ENCODE measurements at regions not wholly inside any gene's neighbourhood (a gene's known extent, or its start where the extent isn't known, plus 50 kb on each side); places are given as distances from the start of the nearest gene placed in this dataset.

- H3F3A ChIP-seq (ENCODE audit: control insufficient read depth, insufficient read depth): no peaks in the 10 kb centered on the region
- H3K4me3 ChIP-seq (ENCODE audit: low read length): no peak overlapping the region
- no peak overlapping the region for H3K27ac ChIP-seq (ENCODE audit: low read depth, low read length)
- H3K36me3 ChIP-seq (ENCODE audit: control insufficient read depth, low read length): no peaks in the 10 kb centered on the region
- no peak for TF ChIP-seq EZH2phosphoT487 (IDR thresholded peaks at IDR 0.05; ENCODE audit: borderline replicate concordance, low read length)
- TF ChIP-seq CTCF (IDR thresholded peaks at IDR 0.05; ENCODE audit: low read depth, low read length, poor library complexity, severe bottlenecking): no peak
- no peaks in the 10 kb centered on the region for H3K4me1 ChIP-seq (ENCODE audit: control insufficient read depth, low read length)
- no peaks in the 10 kb centered on the region for H3K9me3 ChIP-seq (ENCODE audit: control insufficient read depth, insufficient read depth, low read length)
- no peak overlapping the region for H3K4me2 ChIP-seq (ENCODE audit: low read length)
- H4K20me1 ChIP-seq (ENCODE audit: control insufficient read depth, insufficient read depth, low read depth, low read length): no peaks in the 10 kb centered on the region
- H3K9me2 ChIP-seq (replicated peaks; ENCODE audit: control insufficient read depth, low read length): no peaks in the 10 kb centered on the region
- H3K27me3 ChIP-seq (ENCODE audit: control insufficient read depth, low read length): no peaks in the 10 kb centered on the region
- H3K79me2 ChIP-seq (ENCODE audit: control insufficient read depth, low read length): no peaks in the 10 kb centered on the region
Observed at GRCh38 chr20:48567145-48567544, 260.7 kb downstream of the PREX1 start.

- no peak overlapping the region for H3K4me2 ChIP-seq (ENCODE audit: low read length)
- H3K9me2 ChIP-seq (replicated peaks; ENCODE audit: control insufficient read depth, low read length): no peaks in the 10 kb centered on the region
- TF ChIP-seq CTCF (IDR thresholded peaks at IDR 0.05; ENCODE audit: low read depth, low read length, poor library complexity, severe bottlenecking): no peak
- TF ChIP-seq EZH2phosphoT487 (IDR thresholded peaks at IDR 0.05; ENCODE audit: borderline replicate concordance, low read length): no peak
- H3K27me3 ChIP-seq (ENCODE audit: control insufficient read depth, low read length): no peaks in the 10 kb centered on the region
- H3F3A ChIP-seq (ENCODE audit: control insufficient read depth, insufficient read depth): no peaks in the 10 kb centered on the region
- H3K4me1 ChIP-seq (ENCODE audit: control insufficient read depth, low read length): no peaks in the 10 kb centered on the region
- no peaks in the 10 kb centered on the region for H4K20me1 ChIP-seq (ENCODE audit: control insufficient read depth, insufficient read depth, low read depth, low read length)
- H3K4me3 ChIP-seq (ENCODE audit: low read length): no peak overlapping the region
- H3K9me3 ChIP-seq (ENCODE audit: control insufficient read depth, insufficient read depth, low read length): no peaks in the 10 kb centered on the region
- H3K27ac ChIP-seq (ENCODE audit: low read depth, low read length): no peak overlapping the region
- no peaks in the 10 kb centered on the region for H3K79me2 ChIP-seq (ENCODE audit: control insufficient read depth, low read length)
- no peaks in the 10 kb centered on the region for H3K36me3 ChIP-seq (ENCODE audit: control insufficient read depth, low read length)
Observed at GRCh38 chr20:48564982-48565539, 262.7 kb downstream of the PREX1 start.

GRCh38 chr20:48563191-48563870 is 264.5 kb downstream of the PREX1 start:
- Histone ChIP-seq H3K27me3 (ENCODE audit: control insufficient read depth, low read length) (no peaks in the 10 kb centered on the region), H3K4me3 (ENCODE audit: low read length) (no peak overlapping the region), H3K79me2 (ENCODE audit: control insufficient read depth, low read length) (no peaks in the 10 kb centered on the region), H3K4me2 (ENCODE audit: low read length) (no peak overlapping the region), H3K36me3 (ENCODE audit: control insufficient read depth, low read length) (no peaks in the 10 kb centered on the region), H3K4me1 (ENCODE audit: control insufficient read depth, low read length) (no peaks in the 10 kb centered on the region), H4K20me1 (ENCODE audit: control insufficient read depth, insufficient read depth, low read depth, low read length) (no peaks in the 10 kb centered on the region), H3K27ac (ENCODE audit: low read depth, low read length) (no peak overlapping the region), H3F3A (ENCODE audit: control insufficient read depth, insufficient read depth) (no peaks in the 10 kb centered on the region), H3K9me2 (replicated peaks; ENCODE audit: control insufficient read depth, low read length) (no peaks in the 10 kb centered on the region), H3K9me3 (ENCODE audit: control insufficient read depth, insufficient read depth, low read length) (no peaks in the 10 kb centered on the region)
- TF ChIP-seq CTCF (IDR thresholded peaks at IDR 0.05; ENCODE audit: low read depth, low read length, poor library complexity, severe bottlenecking) (no peak), EZH2phosphoT487 (IDR thresholded peaks at IDR 0.05; ENCODE audit: borderline replicate concordance, low read length) (no peak)
